K562 (cell line): ENCODE measurements at regions not wholly inside any gene's neighbourhood (a gene's known extent, or its start where the extent isn't known, plus 50 kb on each side); places are given as distances from the start of the nearest gene placed in this dataset.

ENCODE experiments used
- FOXM1 ChIP-seq, 2 experiments: fragments of 450-650 bp in 1 of 2; sonication (generic) in 1 of 2; formaldehyde crosslinking in 1 of 2; IDR thresholded peaks; 2 replicates each; pipeline versions ENCODE4 v1.6.1 to v1.9.0; 2017 to 2022; ENCODE audit warnings: low read depth in 2 of 2, mild to moderate bottlenecking in 2 of 2, missing genetic modification reagents in 1 of 2, moderate library complexity in 1 of 2
- NONO ChIP-seq, 2 experiments: fragments of 200-400 bp in 1 of 2; fragments of 450-650 bp in 1 of 2; formaldehyde crosslinking in 1 of 2; IDR thresholded peaks; 2 replicates each; pipeline ENCODE4 v1.6.1; 2017; ENCODE audit warnings: low read depth in 2 of 2, mild to moderate bottlenecking in 2 of 2, moderate library complexity in 2 of 2, low read length in 1 of 2
- SMARCC2 ChIP-seq: fragments of 450-650 bp; IDR thresholded peaks from 2 replicates; pipeline ENCODE4 v1.6.1; 2017; ENCODE audit warnings: antibody characterized with exemption, moderate library complexity, mild to moderate bottlenecking, low read depth
- ZNF24 ChIP-seq: fragments of 450-650 bp; IDR thresholded peaks from 2 replicates; pipeline ENCODE4 v1.6.1; 2016
- ZNF830 ChIP-seq: fragments of 250-450 bp; sonication (Bioruptor Pico); IDR thresholded peaks from 2 replicates; pipeline ENCODE4 v1.5.0; 2021; ENCODE audit warnings: mild to moderate bottlenecking
- TF ChIP-seq, protein P1 (sequence below): fragments of 450-650 bp; formaldehyde crosslinking; IDR thresholded peaks from 2 replicates; pipeline ENCODE4 v1.4.0; 2022; ENCODE audit warnings: mild to moderate bottlenecking, moderate library complexity
- TF ChIP-seq, protein P2 (sequence below): fragments of 450-650 bp; IDR thresholded peaks from 2 replicates; pipeline ENCODE4 v1.6.1; 2016; ENCODE audit warnings: low read depth
- TF ChIP-seq, protein P3 (sequence below), 2 experiments: fragments of 450-650 bp; conservative IDR thresholded peaks; 2 replicates each; pipeline ENCODE4 v1.6.1; 2017; ENCODE audit warnings: mild to moderate bottlenecking in 2 of 2, moderate library complexity in 2 of 2

DNA sequence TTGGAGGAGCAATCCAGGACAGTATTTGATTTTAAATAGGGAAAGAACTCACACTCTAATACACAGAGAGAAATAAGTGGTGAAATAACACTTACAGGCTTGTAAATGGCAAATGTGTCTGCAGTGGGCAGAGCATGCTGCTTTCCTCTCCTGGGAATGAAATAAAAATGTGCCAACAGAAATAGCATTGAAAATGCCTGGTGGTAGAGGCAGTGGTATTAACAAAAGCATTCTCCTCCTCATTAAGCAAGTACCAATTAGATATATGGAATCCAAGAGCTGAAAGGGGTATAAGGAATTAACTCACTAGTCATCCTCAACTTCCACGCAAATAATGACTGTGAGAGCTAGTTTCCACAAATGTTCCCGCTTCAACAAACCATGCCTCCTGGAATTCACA is 364.1 kb upstream of the KCNMB2 start (continued):
- TF ChIP-seq, protein P1, sequence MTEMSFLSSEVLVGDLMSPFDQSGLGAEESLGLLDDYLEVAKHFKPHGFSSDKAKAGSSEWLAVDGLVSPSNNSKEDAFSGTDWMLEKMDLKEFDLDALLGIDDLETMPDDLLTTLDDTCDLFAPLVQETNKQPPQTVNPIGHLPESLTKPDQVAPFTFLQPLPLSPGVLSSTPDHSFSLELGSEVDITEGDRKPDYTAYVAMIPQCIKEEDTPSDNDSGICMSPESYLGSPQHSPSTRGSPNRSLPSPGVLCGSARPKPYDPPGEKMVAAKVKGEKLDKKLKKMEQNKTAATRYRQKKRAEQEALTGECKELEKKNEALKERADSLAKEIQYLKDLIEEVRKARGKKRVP (CRISPR knock-in tag), result no peak
- TF ChIP-seq ZNF830 (CRISPR knock-in tag) (no peak), NONO (IDR thresholded peaks at IDR 0.05; ENCODE audit: low read depth in 2 of 2, low read length in 1 of 2) (no peak), FOXM1 (IDR thresholded peaks at IDR 0.05; ENCODE audit: low read depth) (no peak), FOXM1 (CRISPR knock-in tag; IDR thresholded peaks at IDR 0.05; ENCODE audit: low read depth) (no peak), ZNF24 (no peak), SMARCC2 (no peak)
- TF ChIP-seq, protein P2, sequence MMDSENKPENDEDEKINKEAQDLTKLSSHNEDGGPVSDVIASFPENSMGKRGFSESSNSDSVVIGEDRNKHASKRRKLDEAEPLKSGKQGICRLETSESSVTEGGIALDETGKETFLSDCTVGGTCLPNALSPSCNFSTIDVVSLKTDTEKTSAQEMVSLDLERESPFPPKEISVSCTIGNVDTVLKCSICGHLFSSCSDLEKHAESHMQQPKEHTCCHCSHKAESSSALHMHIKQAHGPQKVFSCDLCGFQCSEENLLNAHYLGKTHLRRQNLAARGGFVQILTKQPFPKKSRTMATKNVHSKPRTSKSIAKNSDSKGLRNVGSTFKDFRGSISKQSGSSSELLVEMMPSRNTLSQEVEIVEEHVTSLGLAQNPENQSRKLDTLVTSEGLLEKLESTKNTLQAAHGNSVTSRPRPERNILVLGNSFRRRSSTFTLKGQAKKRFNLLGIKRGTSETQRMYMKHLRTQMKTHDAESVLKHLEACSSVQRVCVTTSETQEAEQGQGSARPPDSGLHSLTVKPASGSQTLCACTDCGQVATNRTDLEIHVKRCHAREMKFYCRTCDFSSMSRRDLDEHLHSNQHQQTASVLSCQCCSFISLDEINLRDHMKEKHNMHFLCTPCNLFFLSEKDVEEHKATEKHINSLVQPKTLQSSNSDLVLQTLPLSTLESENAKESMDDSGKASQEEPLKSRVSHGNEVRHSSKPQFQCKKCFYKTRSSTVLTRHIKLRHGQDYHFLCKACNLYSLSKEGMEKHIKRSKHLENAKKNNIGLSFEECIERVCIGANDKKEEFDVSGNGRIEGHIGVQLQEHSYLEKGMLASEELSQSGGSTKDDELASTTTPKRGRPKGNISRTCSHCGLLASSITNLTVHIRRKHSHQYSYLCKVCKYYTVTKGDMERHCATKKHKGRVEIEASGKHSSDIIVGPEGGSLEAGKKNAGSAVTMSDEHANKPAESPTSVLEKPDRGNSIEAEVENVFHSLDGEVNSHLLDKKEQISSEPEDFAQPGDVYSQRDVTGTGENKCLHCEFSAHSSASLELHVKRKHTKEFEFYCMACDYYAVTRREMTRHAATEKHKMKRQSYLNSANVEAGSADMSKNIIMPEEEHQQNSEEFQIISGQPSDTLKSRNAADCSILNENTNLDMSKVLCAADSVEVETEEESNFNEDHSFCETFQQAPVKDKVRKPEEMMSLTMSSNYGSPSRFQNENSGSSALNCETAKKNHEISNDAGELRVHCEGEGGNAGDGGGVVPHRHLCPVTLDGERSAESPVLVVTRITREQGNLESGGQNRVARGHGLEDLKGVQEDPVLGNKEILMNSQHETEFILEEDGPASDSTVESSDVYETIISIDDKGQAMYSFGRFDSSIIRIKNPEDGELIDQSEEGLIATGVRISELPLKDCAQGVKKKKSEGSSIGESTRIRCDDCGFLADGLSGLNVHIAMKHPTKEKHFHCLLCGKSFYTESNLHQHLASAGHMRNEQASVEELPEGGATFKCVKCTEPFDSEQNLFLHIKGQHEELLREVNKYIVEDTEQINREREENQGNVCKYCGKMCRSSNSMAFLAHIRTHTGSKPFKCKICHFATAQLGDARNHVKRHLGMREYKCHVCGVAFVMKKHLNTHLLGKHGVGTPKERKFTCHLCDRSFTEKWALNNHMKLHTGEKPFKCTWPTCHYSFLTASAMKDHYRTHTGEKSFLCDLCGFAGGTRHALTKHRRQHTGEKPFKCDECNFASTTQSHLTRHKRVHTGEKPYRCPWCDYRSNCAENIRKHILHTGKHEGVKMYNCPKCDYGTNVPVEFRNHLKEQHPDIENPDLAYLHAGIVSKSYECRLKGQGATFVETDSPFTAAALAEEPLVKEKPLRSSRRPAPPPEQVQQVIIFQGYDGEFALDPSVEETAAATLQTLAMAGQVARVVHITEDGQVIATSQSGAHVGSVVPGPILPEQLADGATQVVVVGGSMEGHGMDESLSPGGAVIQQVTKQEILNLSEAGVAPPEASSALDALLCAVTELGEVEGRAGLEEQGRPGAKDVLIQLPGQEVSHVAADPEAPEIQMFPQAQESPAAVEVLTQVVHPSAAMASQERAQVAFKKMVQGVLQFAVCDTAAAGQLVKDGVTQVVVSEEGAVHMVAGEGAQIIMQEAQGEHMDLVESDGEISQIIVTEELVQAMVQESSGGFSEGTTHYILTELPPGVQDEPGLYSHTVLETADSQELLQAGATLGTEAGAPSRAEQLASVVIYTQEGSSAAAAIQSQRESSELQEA, result no peak
- TF ChIP-seq, protein P3, sequence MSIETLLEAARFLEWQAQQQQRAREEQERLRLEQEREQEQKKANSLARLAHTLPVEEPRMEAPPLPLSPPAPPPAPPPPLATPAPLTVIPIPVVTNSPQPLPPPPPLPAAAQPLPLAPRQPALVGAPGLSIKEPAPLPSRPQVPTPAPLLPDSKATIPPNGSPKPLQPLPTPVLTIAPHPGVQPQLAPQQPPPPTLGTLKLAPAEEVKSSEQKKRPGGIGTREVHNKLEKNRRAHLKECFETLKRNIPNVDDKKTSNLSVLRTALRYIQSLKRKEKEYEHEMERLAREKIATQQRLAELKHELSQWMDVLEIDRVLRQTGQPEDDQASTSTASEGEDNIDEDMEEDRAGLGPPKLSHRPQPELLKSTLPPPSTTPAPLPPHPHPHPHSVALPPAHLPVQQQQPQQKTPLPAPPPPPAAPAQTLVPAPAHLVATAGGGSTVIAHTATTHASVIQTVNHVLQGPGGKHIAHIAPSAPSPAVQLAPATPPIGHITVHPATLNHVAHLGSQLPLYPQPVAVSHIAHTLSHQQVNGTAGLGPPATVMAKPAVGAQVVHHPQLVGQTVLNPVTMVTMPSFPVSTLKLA (conservative IDR thresholded peaks at IDR 0.05), result no peak
